ENCODE measurements at regions not wholly inside any gene's neighbourhood (a gene's known extent, or its start where the extent isn't known, plus 50 kb on each side); places are given as distances from the start of the nearest gene placed in this dataset.
"Not testable (repeated sequence)": the region's sequence is repeated elsewhere in the genome, so short reads cannot be mapped to it uniquely, and the experiment has no call there.

- TF ChIP-seq CTCF (IDR thresholded peaks at IDR 0.05; ENCODE audit: low read length); EZH2 (optimal IDR thresholded peaks at IDR 0.05; ENCODE audit: low read depth, low read length): not testable (repeated sequence)
These were observed 228.4 kb upstream of the FBXL7 start for GRCh38 chr5:15271596-15271995.

All from MM.1S (cell line).